Aorta (tissue), 5 donors: ENCODE measurements at regions not wholly inside any gene's neighbourhood (a gene's known extent, or its start where the extent isn't known, plus 50 kb on each side); places are given as distances from the start of the nearest gene placed in this dataset.
A peak's percentile ranks its signal among the peaks of the same experiment; 100 is the strongest.

ENCODE experiments used
- ATAC-seq: fragments of 200-7000 bp; cut with Tn5 transposase; one replicate; pipeline ENCODE4 v1.9.1; 2022; ENCODE audit warnings: moderate library complexity; ENCODE audit not compliant: low FRiP score
- DNase-seq, 2 donors: peaks; one replicate each; pipeline ENCODE4 v3.0.0-alpha.2; 2020
- H3K27ac ChIP-seq, 2 donors: one replicate each; pipeline ENCODE4 v1.5.1; 2013; ENCODE audit warnings: low read length in 2 of 2, mild to moderate bottlenecking in 2 of 2, moderate library complexity in 2 of 2, control low read depth in 1 of 2, inconsistent platforms in 1 of 2, low read depth in 1 of 2
- H3K27me3 ChIP-seq, 2 donors: one replicate each; pipeline ENCODE4 v1.6.1; 2013; ENCODE audit warnings: control low read depth in 1 of 2, low read length in 1 of 2, mild to moderate bottlenecking in 1 of 2, moderate library complexity in 1 of 2; ENCODE audit not compliant: insufficient read depth in 2 of 2, control insufficient read depth in 1 of 2
- H3K36me3 ChIP-seq, 2 donors: one replicate each; pipeline ENCODE4 v1.6.1; 2013; ENCODE audit warnings: control low read depth in 1 of 2, low read length in 1 of 2, mild to moderate bottlenecking in 1 of 2; ENCODE audit not compliant: insufficient read depth in 2 of 2, control insufficient read depth in 1 of 2
- H3K4me1 ChIP-seq, 2 donors: one replicate each; pipeline ENCODE4 v1.6.1; 2013; ENCODE audit warnings: low read length in 2 of 2, control low read depth in 1 of 2, mild to moderate bottlenecking in 1 of 2, moderate library complexity in 1 of 2; ENCODE audit not compliant: insufficient read depth in 2 of 2, control insufficient read depth in 1 of 2
- H3K4me3 ChIP-seq, 2 donors: one replicate each; pipeline ENCODE4 v1.5.1; 2013; ENCODE audit warnings: low read length in 2 of 2, control low read depth in 1 of 2, mild to moderate bottlenecking in 1 of 2
- H3K9me3 ChIP-seq: one replicate; pipeline ENCODE4 v1.6.1; 2013; ENCODE audit warnings: mild to moderate bottlenecking, low read length; ENCODE audit not compliant: control insufficient read depth
- WGBS, 2 donors: extraction: QIAGEN DNeasy Blood & Tissue Kit; methylation state at CpG; one replicate each; pipeline ENCODE4 v1.1.7; 2013; 5-methylcytosine and 5-hydroxymethylcytosine counted together
- intact Hi-C, 2 donors: fragments of 100-400 bp; cut with DNase I; formaldehyde crosslinking; loops; one replicate each; pipeline versions ENCODE4 v1.14.2 to v1.15.0; 2022
- donor health status: healthy with polysubstance abuse.
- donor health status: Bipolar disorder and iron deficiency.
- donor health status: DM: no; HTN: no; CAD: no.
- donor health status: DM: no; HTN: no; CAD: no.
- donor health status: DM: yes; HTN: yes; CAD: no.

DNA sequence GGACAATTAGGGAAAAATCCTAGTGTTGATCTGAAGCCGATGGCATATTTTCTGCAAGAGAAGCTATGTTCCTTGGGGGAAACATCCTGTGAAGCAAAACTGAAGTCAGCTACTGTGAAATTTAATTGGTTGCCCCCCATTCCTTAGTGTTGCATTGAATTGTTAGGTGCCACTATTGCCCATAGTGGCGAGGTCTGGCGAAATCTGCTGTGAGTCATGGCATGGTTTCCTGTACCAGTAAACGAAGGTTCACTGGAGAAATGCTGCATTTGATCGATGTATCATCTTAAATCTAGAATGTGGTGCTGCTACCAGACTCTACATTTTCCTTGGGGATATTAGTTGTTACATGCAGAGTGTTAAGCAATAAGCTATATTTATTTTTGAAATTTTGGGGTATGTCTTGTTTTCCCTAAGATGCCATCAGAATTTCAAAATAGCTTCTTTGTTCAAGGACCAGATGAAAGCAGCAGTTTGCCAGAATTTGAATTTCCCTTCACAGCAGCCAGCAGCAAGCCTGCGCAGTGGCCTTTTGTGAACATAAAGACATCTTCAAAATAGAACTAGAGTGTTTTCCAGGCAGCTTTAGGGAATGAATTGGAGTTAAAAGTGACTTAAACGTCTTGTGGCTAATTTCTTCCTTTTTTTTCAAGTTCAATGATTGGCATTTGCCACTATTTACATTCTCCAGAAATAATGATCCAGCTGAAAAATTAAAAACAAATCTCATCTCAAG, 348.6 kb upstream of the COBL start:
- H3K4me3 ChIP-seq = no peak overlapping the region
- WGBS, 2 donors = 76% methylated on average over 7 of the region's 7 CpGs
- intact Hi-C loops = no loop called here
- H3K27me3 ChIP-seq = no peaks in the 10 kb centered on the region
- DNase-seq (no peak), ATAC-seq (no peak)
- H3K27ac ChIP-seq = no peak overlapping the region
- H3K9me3 ChIP-seq = no peaks in the 10 kb centered on the region
- no peaks in the 10 kb centered on the region for H3K36me3 ChIP-seq
- H3K4me1 ChIP-seq = no peaks in the 10 kb centered on the region

- WGBS, 2 donors = 90 to 93% methylated on average over 7 of the region's 7 CpGs
- Histone ChIP-seq H3K36me3 (no peaks in the 10 kb centered on the region), H3K27ac (no peak overlapping the region), H3K4me1 (no peaks in the 10 kb centered on the region), H3K4me3 (no peak overlapping the region), H3K27me3 (no peaks in the 10 kb centered on the region), H3K9me3 (no peaks in the 10 kb centered on the region)
- intact Hi-C loops = no loop called here
- DNase-seq = no peak
- ATAC-seq = peak; percentile 6
These were observed 343.9 kb upstream of the COBL start for GRCh38 chr7:51660516-51660915.

GRCh38 chr7:51658684-51659083, 342.1 kb upstream of the COBL start:
- no peaks in the 10 kb centered on the region for H3K9me3 ChIP-seq
- H3K4me3 ChIP-seq = no peak overlapping the region
- ATAC-seq = no peak
- no peaks in the 10 kb centered on the region for H3K4me1 ChIP-seq
- intact Hi-C loops = no loop called here
- DNase-seq = no peak
- 88 to 92% methylated on average over 6 of the region's 6 CpGs for WGBS, 2 donors
- H3K27me3 ChIP-seq = no peaks in the 10 kb centered on the region
- H3K27ac ChIP-seq = no peak overlapping the region
- H3K36me3 ChIP-seq = no peaks in the 10 kb centered on the region

GRCh38 chr7:51647931-51648351, 331.3 kb upstream of the COBL start:
- Histone ChIP-seq H3K27me3 (no peaks in the 10 kb centered on the region), H3K4me1 (no peaks in the 10 kb centered on the region), H3K36me3 (no peaks in the 10 kb centered on the region), H3K27ac (no peak overlapping the region), H3K9me3 (no peaks in the 10 kb centered on the region), H3K4me3 (no peak overlapping the region)
- DNase-seq (no peak), ATAC-seq (no peak)
- intact Hi-C loops = no loop called here
- 13 to 25% methylated on average over 14 of the region's 14 CpGs for WGBS, 2 donors

DNA sequence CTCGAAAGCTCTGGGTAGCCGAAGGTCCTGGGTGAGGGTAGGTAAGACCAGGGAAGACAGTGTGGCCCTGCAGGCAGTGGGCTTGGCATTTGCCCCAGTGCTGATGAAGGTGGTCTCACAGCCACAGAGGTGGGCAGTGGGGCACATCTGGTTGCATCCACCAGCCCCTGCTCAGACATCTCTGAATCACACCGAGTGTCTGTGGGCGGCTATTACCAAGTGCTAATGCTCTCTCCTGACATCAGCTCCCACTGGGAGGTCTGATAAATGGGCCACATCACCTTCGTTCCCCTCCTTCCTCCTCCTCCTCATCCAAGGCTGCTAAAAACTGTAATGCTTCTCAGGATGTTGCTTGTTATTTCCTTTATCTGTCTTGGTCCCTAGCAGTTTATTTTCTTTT, 330.9 kb upstream of the COBL start:
- ATAC-seq = no peak
- WGBS, 2 donors = 57 to 60% methylated on average over 5 of the region's 5 CpGs
- no peaks in the 10 kb centered on the region for H3K9me3 ChIP-seq
- intact Hi-C loops = no loop called here
- no peak overlapping the region for H3K27ac ChIP-seq
- H3K4me3 ChIP-seq = no peak overlapping the region
- no peak for DNase-seq
- H3K36me3 ChIP-seq = no peaks in the 10 kb centered on the region
- no peaks in the 10 kb centered on the region for H3K27me3 ChIP-seq
- no peaks in the 10 kb centered on the region for H3K4me1 ChIP-seq

DNA sequence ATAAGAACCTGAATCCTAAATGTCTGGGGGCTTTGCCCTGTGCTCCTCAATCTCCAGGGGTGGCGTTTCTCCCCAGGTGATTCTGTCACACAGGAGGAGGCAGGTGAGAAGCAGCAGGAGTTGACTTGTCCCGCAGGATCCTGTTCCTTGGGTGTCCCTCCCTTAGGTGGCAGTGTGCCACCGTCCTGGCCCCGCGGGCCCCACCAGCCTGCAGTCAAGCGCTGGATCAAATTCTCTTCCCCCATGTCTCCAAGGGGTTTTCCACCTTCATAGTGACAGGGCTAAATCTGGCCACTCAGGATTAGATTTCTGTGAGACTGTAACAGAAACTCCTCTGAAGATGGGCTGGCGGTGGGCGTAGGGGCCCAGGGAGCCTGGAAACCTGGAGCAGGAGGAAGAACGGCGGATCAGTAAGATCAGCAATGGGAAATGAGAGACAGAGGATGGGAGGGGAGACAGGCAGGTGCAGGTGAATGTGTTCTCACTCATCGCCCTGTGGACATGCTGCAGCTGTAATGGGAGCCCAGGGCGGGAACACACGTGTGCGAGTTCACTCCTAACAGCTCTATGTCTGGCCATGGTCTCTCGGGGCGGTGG, 329.2 kb upstream of the COBL start:
- no peak overlapping the region for H3K27ac ChIP-seq
- no peaks in the 10 kb centered on the region for H3K27me3 ChIP-seq
- ATAC-seq (no peak), DNase-seq (no peak)
- no peaks in the 10 kb centered on the region for H3K36me3 ChIP-seq
- intact Hi-C loops = no loop called here
- no peak overlapping the region for H3K4me3 ChIP-seq
- no peaks in the 10 kb centered on the region for H3K4me1 ChIP-seq
- no peaks in the 10 kb centered on the region for H3K9me3 ChIP-seq
- WGBS, 2 donors = 90 to 92% methylated on average over 16 of the region's 16 CpGs

- no peak for DNase-seq
- Histone ChIP-seq H3K9me3 (no peaks in the 10 kb centered on the region), H3K27me3 (no peaks in the 10 kb centered on the region), H3K4me1 (no peaks in the 10 kb centered on the region), H3K4me3 (no peak overlapping the region), H3K36me3 (no peaks in the 10 kb centered on the region), H3K27ac (no peak overlapping the region)
- WGBS, 2 donors = 46 to 58% methylated on average over 11 of the region's 11 CpGs
- intact Hi-C loops = no loop called here
- no peak for ATAC-seq
These were observed 328.6 kb upstream of the COBL start for GRCh38 chr7:51645255-51645654.

DNA sequence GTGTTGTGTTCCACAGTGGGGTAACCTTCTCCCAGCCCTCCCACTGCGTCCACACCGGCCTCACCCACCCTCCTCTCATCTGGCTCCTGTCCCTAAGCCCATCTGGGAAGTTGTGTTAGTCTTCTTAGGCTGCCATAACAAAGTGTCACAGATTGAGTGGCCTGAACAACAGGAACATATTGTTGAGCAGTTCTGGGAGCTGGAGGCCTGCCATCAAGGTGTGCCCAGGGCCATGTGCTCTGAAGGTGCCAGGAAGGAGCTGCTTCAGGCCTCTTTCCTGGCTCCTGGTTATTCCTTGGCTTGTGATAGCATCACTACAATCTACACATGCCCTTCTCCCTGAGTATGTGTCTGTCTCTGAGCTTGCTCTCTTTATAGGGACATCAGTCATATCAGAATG, 327.6 kb upstream of the COBL start:
- 96 to 97% methylated on average over 2 of the region's 2 CpGs for WGBS, 2 donors
- Histone ChIP-seq H3K4me1 (no peaks in the 10 kb centered on the region), H3K4me3 (no peak overlapping the region), H3K9me3 (no peaks in the 10 kb centered on the region), H3K27me3 (no peaks in the 10 kb centered on the region), H3K36me3 (no peaks in the 10 kb centered on the region), H3K27ac (no peak overlapping the region)
- intact Hi-C loops = no loop called here
- DNase-seq = no peak
- ATAC-seq = no peak

- Histone ChIP-seq H3K4me3 (no peak overlapping the region), H3K9me3 (no peaks in the 10 kb centered on the region), H3K4me1 (no peaks in the 10 kb centered on the region), H3K36me3 (no peaks in the 10 kb centered on the region), H3K27me3 (no peaks in the 10 kb centered on the region), H3K27ac (no peak overlapping the region)
- DNase-seq (no peak), ATAC-seq (no peak)
- WGBS, 2 donors = 62 to 65% methylated on average over 9 of the region's 9 CpGs
- intact Hi-C loops = no loop called here
These were observed 324.2 kb upstream of the COBL start for GRCh38 chr7:51640841-51641240.
